Hematopoietic multipotent progenitor cell treated with erythropoietin and hydrocortisone succinate and interleukin-3 and kit ligand, for 17 days (in vitro differentiated cells): ENCODE measurements at regions not wholly inside any gene's neighbourhood (a gene's known extent, or its start where the extent isn't known, plus 50 kb on each side); places are given as distances from the start of the nearest gene placed in this dataset.

ENCODE experiments used
- DNase-seq: peaks from one replicate; pipeline ENCODE4 v3.0.0-alpha.2; 2015; ENCODE audit warnings: low spot score

GRCh38 chr12:66066137-66066928 lies 64.2 kb downstream of the LLPH start:
- no peak for DNase-seq

DNA sequence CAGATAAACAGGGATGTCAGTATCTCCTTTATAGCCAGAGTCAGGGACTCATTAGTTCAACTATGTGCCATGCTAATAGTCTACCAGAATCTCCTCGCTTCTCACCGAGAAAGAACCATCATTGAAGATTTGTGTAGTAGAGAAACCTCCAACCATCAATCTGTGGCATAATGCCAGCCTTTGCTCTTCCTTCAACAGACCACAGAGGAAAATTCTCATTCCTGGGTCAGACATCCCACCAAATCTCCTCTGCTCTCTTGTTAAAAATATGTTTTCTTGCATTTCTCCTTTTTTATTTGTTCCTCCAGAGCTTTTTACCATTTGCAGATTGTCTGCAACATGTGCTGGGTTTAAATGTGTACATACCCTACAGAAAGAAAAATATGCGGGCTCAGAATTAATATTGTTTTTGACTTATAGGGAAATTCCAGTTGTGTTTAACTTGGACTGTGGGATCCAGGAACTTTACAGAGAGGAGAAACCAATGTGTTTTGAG lies 64.9 kb downstream of the LLPH start:
- DNase-seq, result no peak

DNA sequence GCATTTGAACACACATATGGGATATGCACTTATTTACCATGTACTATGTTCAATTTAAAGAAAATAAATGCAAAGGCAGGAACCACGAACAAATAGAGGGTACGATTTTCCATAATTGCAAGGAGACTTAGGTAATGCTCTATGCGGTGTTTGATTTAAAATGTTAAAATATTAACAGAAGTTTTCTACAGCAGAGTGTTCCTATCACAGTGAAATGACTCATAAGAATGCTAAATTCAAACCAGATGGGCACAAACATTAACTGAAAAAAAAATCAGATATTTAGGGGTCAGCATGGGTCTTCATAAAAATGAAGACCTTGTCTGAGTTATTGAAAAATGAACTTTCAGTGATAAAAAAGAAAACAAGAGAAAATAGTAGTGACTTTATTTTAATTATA lies 65.4 kb downstream of the LLPH start:
- DNase-seq, result no peak

DNA sequence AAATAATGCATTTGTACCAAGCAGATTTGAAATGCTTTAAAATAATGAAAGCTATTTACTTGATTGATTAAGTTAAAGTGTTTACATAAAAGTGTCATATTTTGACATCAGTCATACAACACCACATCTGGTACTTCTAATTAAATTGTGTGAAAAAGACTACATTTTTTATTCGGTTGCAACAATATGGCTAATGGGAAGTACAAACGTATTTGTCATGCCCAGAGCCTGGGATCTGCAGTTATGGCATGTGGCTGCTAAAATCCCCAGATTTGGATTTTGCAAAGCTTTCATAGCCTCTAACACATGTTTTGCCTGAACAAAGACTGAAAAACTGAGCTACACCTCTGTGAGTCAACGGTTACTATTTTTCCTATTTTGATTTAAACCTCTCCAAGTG lies 66.6 kb downstream of the LLPH start:
- DNase-seq, result no peak

DNA sequence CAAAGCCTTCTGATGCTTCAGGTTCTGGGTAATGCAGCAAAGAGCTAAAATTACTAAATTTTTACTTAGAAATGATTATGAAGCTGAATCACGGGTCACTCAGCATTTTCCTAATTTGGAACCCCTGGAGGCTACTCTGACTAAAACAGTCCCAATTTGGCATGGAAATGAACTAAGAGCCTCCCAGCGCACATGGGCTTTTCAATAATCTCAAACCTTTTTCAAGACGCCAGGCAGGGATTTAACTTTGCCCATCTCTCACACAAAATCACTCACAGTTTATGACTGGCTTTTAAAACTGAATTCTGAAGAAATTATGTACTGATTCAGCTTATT lies 68.3 kb downstream of the LLPH start:
- no peak for DNase-seq

DNA sequence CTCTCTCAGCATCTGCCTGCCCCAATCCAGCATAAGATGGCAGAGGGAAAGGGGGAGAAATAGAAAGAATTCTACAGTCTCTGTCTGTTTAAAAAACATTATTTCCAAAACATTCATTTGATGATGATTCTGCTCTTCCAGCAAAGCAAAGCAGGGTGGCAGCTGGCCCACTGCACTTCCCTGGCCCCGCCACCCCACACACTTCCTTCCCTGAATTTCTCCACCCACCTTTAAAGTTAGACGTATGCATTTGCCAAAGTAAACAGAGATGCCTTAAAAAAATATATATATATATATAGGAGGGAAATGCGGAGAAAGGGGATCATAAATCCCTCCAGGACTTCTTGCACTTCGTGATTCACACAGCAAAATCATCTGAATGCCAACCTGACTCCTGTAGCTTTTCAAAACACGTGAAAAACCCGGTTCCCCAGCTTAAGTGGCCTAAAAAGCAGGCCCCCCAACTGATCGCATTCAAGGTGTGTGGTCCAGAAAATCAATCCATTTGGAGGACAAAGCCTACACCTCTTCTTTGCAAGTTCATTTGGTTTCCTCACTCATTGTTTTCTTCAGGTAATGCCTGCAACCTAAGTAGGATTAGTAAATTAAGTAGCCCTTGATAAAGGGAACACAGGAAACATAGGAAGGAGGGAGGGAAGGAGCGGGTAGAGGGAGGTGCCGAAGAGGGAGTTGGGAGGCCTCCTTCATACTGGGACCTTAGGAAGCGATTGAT lies 68.8 kb downstream of the LLPH start:
- no peak for DNase-seq

- DNase-seq, result no peak
Observed at GRCh38 chr12:66061076-66061475, 69.5 kb downstream of the LLPH start.

DNA sequence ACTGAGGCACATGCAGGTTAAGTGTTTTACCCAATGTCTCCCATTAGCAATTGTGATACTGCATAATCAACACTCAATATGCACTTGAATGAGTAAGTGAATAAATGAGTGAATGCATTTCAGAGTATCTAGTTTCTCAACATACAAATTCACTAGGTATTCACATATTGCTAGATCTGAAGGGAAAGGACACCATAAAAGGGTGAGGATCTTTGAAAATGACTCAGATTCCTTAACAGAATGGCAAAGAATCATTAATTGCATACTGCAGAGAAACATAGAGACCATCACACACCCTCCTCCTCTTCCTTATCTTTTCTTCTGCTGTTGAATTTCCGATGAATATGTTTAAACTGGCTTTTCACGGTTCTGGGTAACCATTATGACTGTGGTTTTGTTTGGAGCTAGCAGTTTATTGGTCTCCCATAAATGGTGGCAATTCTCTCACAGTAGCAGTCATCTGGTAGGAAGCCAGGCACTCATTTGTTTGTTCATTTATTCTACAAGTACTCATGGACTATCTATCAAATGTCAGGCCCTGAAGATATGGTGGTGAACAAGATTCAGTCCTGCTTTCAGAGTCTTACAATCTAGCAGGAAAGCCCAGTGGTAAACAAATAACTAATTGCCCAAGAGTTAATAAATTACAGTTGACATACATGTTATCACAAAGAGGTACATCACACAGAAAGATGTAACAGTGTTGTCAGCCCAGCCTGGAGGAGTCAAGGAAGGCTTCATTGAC lies 70.2 kb downstream of the LLPH start:
- DNase-seq, result no peak

DNA sequence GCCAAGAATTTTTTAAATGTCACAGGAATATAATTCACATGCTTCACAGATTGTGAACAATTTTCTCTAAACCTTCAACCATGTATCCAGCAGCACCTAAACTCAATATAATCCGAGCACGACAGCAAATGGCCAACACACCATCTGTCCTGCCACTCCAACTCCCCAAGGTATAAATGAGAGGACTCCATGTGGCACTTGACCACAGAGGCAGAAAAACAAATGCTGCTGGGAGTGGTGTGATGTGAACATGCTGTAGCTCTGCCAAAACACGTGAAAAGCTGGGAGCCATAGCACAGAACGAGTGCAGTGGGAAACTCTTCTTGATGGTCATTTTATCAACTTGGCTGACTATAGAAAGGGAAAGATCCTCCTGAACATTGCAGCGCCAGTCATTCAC lies 70.9 kb downstream of the LLPH start:
- no peak for DNase-seq

DNA sequence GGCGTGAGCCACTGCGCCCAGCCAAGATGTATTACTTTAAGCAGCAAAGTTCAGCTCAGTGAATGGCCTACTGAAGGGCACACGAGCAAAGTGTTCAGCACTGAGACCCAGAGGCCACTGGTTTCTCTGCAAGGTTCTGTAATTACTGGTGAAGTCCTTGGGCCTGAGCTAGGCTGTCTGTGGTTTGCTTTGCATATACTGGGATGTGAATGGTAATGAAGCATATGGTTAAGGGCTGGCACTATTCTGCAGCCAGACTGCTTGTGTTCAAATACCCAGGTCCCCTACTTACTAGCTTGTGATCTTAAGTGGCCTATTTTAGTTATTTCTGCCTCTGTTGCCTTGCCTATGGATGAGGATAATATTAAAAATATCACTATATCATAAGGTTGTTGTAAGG lies 72.0 kb downstream of the LLPH start:
- DNase-seq, result no peak

DNA sequence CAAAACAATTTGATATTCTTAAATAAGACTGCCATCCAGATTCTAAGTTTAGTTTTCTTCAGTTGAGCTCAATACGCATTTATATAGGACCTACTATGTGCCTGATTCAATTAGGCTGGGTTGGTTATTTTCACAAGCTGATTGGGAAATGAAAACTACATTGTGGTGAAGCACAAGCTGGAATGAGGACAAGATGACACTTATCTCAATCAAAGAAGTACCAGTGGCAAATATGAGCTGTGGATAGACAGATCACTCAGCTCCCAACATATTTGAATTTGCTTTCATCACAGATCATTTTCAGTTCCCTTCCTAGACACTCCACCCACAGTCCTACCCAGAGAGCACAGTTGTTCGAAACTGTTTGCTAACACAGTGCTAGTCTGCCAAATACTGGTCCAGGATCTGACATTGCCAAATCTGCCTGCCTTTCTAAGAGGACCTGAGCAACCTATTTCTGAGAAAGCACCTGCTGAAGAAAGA lies 74.7 kb downstream of the LLPH start:
- no peak for DNase-seq

GRCh38 chr12:66052988-66053615 lies 77.4 kb downstream of the LLPH start:
- DNase-seq, result no peak

DNA sequence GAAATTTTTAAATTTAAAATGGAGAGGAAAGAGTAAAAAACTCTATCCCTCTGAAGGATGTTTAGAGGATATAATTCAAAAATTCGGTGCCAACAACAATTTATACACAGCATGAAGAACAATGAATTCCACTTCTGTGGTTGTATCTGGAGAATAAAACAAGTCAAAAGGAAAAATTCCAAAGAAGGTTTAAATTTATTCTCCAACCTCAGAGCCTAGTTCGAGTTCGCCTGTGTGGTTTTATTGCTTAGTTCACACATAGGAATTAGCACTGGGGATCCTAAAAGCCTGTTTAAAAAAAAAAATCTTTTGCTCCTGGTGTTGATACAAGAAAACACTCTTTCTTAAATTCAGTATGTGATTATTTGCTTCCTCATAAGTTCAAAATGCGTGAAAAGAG lies 79.2 kb downstream of the LLPH start:
- DNase-seq, result no peak

DNA sequence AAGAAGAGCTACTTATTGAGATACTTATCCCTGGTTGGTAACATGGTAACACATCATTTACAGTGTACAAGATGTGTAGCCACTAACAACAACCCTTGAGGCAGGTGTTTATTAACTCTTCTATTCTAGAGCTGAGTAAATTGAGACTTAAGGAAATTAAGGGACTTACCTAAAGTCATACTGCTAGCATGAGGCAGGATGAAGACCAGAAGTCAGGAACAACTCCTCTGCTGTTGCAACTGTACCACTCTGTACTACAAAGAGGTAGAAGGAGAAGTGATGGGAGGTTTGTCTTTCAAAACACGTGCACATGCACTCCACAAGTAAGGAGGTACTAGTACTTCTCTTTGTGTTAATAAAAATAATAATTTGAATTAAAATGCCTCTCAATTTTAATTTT lies 79.9 kb downstream of the LLPH start:
- no peak for DNase-seq

GRCh38 chr12:66050283-66050576 lies 80.3 kb downstream of the LLPH start:
- DNase-seq, result no peak

- DNase-seq, result no peak
Observed at GRCh38 chr12:66049538-66050282, 80.8 kb downstream of the LLPH start.

GRCh38 chr12:66048835-66049537 lies 81.6 kb downstream of the LLPH start:
- no peak for DNase-seq

DNA sequence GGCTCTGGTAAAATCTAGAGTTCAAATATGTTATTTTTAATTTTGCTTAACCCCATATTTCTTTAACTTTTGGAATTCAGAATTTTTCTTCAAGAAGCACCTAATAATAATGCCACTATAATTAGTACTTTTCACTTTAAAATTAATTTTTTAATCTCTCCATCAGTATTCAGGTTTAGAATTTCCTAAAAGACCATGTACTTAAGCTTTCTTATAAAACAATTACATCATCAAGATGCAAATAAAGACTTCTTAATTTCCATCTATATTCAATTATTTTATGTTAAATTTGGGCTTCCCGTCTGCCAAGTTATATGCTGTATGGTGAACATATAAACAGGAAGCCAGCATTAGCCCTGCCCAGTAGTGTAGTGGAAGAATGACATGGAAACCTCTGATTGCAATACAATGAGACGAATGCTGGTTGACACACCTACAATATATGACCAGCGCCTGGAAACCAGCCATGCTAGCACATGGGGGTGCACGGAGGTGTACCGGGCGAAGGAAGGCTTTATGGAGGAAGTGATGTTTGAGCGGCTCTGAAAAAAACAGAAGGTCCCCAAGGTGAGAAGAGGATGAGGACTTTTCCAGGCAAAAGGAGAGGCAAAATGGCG lies 82.2 kb downstream of the LLPH start:
- no peak for DNase-seq

DNA sequence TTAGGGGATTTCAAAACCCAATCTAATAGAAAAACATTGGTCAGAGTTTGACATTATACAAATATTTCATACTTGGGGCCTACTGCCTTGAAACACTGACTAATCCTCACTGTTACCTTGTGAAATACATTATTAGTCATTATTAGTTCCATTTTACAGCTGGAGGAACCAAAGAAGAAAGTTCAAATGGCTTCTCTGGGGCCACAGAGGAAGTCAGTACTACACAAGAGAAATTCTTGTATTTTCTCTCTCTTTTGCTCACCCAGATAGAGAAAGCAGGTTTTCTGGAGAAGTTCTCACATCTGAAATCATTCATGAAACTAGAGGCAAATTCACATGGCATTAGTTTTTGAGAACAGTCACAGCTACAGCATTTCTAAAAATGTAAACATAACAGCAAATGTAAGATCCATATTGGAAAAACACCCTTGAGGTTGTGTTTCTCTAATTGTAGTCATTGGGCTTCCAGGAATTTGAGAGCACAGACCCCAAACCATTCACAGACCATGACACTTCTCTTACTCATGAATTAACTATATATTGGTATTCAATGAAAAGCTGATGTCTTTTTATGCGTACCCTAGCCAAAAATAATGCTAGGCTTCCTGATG lies 83.0 kb downstream of the LLPH start:
- no peak for DNase-seq

DNA sequence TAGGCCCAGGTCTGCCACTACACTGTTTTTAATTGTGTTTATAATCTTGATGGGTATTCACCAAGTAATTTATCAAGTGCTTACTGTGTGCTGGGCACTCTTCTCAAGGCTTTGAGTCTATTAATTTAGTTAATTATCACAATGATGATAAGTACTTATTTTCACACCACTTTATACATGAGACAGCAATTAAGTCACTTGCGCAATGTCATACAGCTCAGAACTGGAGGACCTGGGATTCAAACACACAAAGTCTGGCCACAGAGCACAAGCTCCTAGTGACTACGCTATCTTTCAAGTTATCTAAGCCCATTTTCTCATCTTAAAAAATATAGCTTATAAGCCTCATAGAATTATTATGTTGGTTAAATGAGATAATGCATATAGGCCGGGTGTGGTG lies 85.0 kb downstream of the LLPH start:
- DNase-seq, result no peak
